ENCODE measurements at regions not wholly inside any gene's neighbourhood (a gene's known extent, or its start where the extent isn't known, plus 50 kb on each side); places are given as distances from the start of the nearest gene placed in this dataset.

DNA sequence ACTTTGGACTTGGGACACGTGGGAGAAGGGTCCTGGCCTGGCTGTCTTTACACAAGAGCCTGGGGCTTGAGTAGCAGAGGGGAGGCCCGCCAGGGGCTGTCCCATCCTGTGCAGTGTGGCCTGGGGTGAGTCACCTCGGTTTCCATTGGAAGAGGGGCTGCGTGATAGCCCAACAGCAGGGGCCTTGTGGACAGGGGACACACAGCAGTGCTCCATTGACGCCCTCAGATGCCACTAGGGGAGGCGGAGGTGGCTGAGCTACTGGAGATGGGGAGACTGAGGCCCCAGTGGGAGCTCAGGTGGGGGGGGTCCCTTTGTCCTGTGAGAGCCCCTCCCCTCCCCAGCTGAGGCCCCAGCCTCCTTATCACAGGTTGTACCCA is 50.0 kb upstream of the RNU6ATAC start:
- no peak for DNase-seq (ENCODE audit: low spot score)
- H3K36me3 Mint-ChIP-seq (ENCODE audit: low read depth), result no peaks in the 10 kb centered on the region
- intact Hi-C loops (cut with micrococcal nuclease), result no loop called here
- no peak overlapping the region for H3K4me3 Mint-ChIP-seq
- H3K27me3 Mint-ChIP-seq (ENCODE audit: insufficient read depth), result peaks cover 2% of the 10 kb centered on the region
- H3K9me3 Mint-ChIP-seq, result peaks cover 5% of the 10 kb centered on the region
- H3K27ac Mint-ChIP-seq, result no peak overlapping the region
- H3K4me1 Mint-ChIP-seq (ENCODE audit: low read depth), result no peaks in the 10 kb centered on the region

DNA sequence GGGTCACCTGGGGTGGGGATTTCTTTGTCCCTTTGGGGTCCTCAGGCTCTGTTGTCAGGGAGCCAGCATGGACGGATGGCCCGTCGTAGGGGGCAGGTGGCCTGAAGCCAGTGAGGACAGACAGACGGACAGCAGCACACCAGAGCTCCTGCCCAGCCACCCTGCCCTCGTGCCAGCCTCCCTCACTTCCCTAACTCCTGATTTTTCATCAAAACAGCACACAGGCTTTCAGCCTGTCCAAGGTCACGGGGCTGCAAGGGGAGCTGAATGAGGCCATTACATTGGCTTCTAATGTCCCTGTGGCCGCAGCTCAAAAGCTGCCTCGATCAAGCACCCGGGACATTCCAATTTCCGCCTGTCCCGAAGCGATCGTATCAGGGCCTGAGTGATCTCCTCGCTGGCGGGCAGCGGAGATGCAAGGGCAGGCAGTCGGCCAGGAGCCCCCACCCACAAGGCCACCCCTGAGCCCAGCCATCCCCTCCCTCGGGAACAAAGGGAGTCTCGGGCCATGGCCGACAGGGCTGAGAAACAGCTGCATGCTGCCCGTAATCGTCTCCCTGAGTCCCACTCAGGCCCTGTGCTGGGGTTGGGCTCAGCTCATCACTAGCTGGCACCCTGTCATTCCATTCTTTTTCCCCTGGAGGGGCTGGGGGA is 50.5 kb upstream of the RNU6ATAC start:
- Mint-ChIP-seq H3K36me3 (ENCODE audit: low read depth) (no peaks in the 10 kb centered on the region), H3K4me3 (no peak overlapping the region), H3K27ac (no peak overlapping the region), H3K27me3 (ENCODE audit: insufficient read depth) (peaks cover 2% of the 10 kb centered on the region), H3K9me3 (peaks cover 5% of the 10 kb centered on the region), H3K4me1 (ENCODE audit: low read depth) (no peaks in the 10 kb centered on the region)
- intact Hi-C loops (cut with micrococcal nuclease), result no loop called here
- no peak for DNase-seq (ENCODE audit: low spot score)

DNA sequence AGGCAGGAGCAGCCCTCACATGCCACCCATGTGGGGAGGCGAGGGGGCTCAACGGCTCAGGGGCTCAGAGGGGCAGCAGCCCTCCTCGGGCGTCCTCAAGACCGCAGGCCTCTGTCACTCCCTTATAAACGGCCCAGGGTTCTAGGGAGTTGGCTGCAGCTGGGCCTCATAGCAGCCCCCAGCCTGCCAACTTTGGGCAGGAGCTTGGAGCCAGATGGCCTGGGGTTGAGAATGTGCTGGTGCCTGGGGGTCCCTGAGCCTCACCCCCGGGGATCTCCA is 51.0 kb upstream of the RNU6ATAC start:
- Mint-ChIP-seq H3K36me3 (ENCODE audit: low read depth) (no peaks in the 10 kb centered on the region), H3K4me1 (ENCODE audit: low read depth) (no peaks in the 10 kb centered on the region), H3K9me3 (peaks cover 5% of the 10 kb centered on the region), H3K27me3 (ENCODE audit: insufficient read depth) (peaks cover 2% of the 10 kb centered on the region), H3K27ac (no peak overlapping the region), H3K4me3 (no peak overlapping the region)
- intact Hi-C loops (cut with micrococcal nuclease), result no loop called here
- no peak for DNase-seq (ENCODE audit: low spot score)

DNA sequence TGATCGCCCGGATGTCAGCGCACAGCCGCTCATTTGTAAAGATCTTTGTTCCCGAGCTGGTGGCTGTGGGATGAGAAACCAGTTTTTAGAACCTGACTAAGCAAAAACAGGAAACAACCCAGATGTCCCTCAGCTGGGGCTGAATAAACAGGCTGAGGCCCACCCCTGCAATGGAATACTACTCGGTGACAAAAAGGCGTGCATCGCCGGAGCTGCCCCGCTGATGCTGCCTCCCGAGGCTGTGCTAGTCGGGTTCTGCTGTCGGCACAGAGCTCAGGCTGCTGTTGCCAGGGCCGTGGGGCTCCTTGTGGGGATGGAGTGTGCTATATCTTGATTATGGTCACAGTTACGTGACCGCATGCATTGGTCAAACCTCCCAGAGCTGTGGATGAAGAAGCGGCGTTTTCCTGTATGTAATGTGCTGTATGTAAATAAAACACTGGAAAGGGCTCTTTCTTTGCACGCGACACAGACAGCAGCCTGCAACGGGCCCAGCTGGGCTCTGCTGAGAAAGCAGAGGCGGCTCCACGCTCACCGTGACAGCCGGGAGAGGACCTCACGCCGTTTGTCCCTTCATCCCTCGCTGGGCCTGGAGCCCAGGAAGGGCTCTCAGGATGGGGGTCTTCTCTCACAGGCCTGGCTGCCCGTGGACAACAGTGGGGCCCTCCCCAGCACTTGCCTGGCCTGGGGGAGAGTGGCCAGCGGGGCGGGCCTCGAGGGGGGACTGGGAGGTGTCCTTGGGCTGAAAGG is 51.5 kb upstream of the RNU6ATAC start:
- no peaks in the 10 kb centered on the region for H3K4me1 Mint-ChIP-seq (ENCODE audit: low read depth)
- peaks cover 2% of the 10 kb centered on the region for H3K27me3 Mint-ChIP-seq (ENCODE audit: insufficient read depth)
- no peak overlapping the region for H3K4me3 Mint-ChIP-seq
- DNase-seq (ENCODE audit: low spot score), result no peak
- no peak overlapping the region for H3K27ac Mint-ChIP-seq
- H3K9me3 Mint-ChIP-seq, result peaks cover 5% of the 10 kb centered on the region
- intact Hi-C loops (cut with micrococcal nuclease), result no loop called here
- no peaks in the 10 kb centered on the region for H3K36me3 Mint-ChIP-seq (ENCODE audit: low read depth)

DNA sequence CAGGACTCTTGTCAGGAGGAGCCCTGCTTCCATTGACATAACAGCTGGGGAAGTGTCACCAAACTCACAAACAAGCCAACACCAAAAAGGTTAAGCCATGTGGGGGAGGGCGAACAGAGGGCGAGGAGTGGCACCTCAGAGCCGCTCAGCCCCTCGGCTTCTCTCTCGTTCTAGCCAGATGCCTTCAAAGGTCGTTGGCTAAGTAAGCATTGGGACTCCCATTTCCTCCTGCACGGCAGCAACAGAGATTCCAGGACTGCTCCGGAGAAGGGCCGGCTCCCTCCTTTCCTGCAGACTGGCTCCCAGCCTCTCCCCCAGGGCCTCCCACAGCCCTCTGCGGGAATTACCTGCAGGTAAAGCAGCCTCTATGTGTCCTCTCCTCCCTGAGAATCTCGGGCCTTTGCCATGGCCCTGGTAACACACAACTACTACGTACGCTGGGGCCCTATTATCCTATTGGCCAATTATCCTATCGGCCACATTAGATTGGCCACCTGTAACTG is 52.1 kb upstream of the RNU6ATAC start:
- no peaks in the 10 kb centered on the region for H3K4me1 Mint-ChIP-seq (ENCODE audit: low read depth)
- H3K9me3 Mint-ChIP-seq, result peaks cover 5% of the 10 kb centered on the region
- intact Hi-C loops (cut with micrococcal nuclease), result no loop called here
- H3K4me3 Mint-ChIP-seq, result no peak overlapping the region
- peaks cover 2% of the 10 kb centered on the region for H3K27me3 Mint-ChIP-seq (ENCODE audit: insufficient read depth)
- H3K36me3 Mint-ChIP-seq (ENCODE audit: low read depth), result no peaks in the 10 kb centered on the region
- DNase-seq (ENCODE audit: low spot score), result no peak
- H3K27ac Mint-ChIP-seq, result no peak overlapping the region

DNA sequence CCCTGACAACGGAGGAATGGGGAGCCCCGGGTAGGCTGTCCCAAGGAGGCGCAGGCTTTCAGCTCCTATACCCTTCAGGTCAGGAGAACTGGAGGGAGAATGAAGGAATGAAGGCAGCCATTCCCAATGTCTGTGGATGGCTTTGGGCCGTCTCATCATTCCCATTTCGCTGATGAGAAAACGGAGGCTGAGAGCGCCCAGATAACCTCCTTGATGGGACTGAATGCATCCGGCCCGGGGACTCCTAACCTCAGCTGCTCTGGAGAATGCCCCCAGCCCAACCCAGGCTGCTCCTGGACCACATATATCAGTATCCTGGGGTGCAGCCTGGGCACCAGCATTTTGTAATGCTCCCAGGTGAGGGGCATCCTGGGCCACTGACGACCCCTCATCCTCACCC is 52.6 kb upstream of the RNU6ATAC start:
- Mint-ChIP-seq H3K36me3 (ENCODE audit: low read depth) (no peaks in the 10 kb centered on the region), H3K27ac (no peak overlapping the region), H3K9me3 (peaks cover 5% of the 10 kb centered on the region), H3K4me3 (no peak overlapping the region), H3K4me1 (ENCODE audit: low read depth) (no peaks in the 10 kb centered on the region), H3K27me3 (ENCODE audit: insufficient read depth) (peaks cover 2% of the 10 kb centered on the region)
- intact Hi-C loops (cut with micrococcal nuclease), result no loop called here
- DNase-seq (ENCODE audit: low spot score), result no peak

DNA sequence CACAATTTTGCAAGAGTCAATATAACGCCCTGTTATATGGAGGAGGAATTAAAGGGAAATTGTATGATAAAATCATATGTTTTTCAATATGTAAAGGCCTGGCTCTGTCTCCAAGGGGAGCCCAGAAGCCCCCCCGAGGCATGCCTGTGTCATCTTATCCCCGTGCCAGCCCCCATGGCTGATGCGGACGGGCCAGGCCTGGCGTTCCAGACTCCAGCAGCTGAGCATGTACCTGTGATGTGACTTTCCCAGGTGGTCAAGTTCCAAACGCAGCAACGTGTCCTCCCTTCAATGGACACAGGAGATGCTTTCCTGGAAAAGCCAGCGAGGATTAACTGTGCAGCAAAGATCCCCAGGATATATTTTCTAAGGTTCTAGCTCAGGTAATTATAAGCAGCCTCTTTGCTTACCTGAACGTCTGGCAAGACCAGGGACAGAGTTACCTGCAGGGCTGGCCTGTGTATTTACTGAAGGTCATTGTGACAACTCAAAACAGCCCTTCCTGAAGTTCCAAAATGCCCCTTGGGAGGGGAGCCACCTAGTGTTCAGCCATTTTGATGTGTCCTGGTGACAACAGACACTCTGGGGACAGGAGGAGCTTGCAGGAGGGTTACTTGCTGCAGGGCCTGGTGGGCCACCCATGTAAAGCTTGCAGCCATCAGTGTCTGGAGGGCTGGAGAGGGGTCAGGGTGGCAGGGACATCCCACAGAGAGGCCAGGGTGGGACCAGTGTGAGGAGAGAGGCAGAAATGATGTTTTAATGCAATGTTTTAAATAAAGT is 53.3 kb upstream of the RNU6ATAC start:
- Mint-ChIP-seq H3K4me3 (no peak overlapping the region), H3K9me3 (peaks cover 4% of the 10 kb centered on the region), H3K36me3 (ENCODE audit: low read depth) (no peaks in the 10 kb centered on the region), H3K27ac (no peak overlapping the region), H3K27me3 (ENCODE audit: insufficient read depth) (peaks cover 2% of the 10 kb centered on the region), H3K4me1 (ENCODE audit: low read depth) (no peaks in the 10 kb centered on the region)
- no peak for DNase-seq (ENCODE audit: low spot score)
- intact Hi-C loops (cut with micrococcal nuclease), result no loop called here

DNA sequence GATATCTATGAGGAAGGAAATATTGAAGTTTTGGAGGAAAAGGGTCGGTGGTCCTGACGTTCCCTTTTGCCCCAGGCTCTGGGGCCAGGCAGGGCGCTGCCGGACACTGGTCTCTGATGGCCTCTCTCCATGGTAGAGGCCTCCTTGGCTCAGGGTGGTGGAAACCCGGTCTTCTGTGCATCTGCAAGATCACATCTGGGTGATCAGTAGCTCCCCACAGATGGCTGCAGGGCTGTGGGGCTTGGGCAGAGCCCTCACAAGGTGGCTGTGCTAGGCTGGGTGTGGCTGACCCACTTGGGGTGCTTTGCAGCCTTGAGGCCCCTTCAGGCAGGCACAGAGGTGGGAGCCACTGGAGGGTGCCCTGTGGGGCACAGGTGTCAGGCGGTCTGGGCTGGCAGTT is 53.9 kb upstream of the RNU6ATAC start:
- H3K4me3 Mint-ChIP-seq, result no peak overlapping the region
- no peak for DNase-seq (ENCODE audit: low spot score)
- H3K27ac Mint-ChIP-seq, result no peak overlapping the region
- no peaks in the 10 kb centered on the region for H3K4me1 Mint-ChIP-seq (ENCODE audit: low read depth)
- H3K36me3 Mint-ChIP-seq (ENCODE audit: low read depth), result no peaks in the 10 kb centered on the region
- no peaks in the 10 kb centered on the region for H3K27me3 Mint-ChIP-seq (ENCODE audit: insufficient read depth)
- intact Hi-C loops (cut with micrococcal nuclease), result no loop called here
- H3K9me3 Mint-ChIP-seq, result no peaks in the 10 kb centered on the region

DNA sequence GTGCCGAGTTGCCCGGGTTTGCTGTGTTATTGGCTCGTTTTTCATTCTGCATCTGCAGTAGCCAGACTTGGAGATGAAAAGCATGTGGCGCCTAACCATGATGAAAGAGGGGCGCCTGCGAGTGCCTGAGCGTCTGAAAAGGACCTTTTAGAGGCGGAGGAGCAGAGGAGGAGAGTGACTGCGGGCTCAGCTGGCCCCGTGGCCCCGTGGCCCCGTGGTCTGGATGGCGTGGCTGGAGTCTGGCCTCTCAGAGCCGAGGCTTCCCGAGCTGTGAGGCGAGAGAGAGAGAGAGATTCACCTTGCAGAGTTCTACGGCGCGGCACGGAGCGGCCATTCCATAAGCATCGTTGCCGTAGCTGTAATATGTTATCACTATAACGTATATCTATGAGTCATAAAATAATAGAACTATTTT is 55.3 kb upstream of the RNU6ATAC start:
- DNase-seq (ENCODE audit: low spot score), result no peak
- Mint-ChIP-seq H3K36me3 (ENCODE audit: low read depth) (no peaks in the 10 kb centered on the region), H3K4me1 (ENCODE audit: low read depth) (no peaks in the 10 kb centered on the region), H3K4me3 (no peak overlapping the region), H3K9me3 (no peaks in the 10 kb centered on the region), H3K27ac (no peak overlapping the region), H3K27me3 (ENCODE audit: insufficient read depth) (no peaks in the 10 kb centered on the region)
- intact Hi-C loops (cut with micrococcal nuclease), result no loop called here

DNA sequence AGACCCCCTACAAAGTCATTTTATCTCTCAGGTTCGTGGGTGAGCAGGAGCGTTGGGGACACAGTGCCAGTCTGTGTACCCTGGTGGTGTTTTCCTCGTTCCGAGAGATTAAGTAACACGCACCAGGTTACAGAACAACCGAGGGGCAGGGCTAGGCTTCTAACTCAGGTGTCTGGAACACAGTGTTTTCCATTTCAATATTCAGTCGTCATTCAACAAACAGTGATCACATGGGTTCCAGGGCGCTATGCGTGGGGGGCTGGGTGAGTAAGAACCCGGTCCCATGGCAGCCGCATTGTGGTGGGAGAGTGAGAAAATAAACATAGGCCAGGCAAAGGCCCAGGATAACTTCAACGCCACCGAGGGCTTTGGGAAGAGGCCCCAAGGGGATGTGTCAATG is 55.9 kb upstream of the RNU6ATAC start:
- no peaks in the 10 kb centered on the region for H3K27me3 Mint-ChIP-seq (ENCODE audit: insufficient read depth)
- DNase-seq (ENCODE audit: low spot score), result no peak
- H3K4me3 Mint-ChIP-seq, result no peak overlapping the region
- no peaks in the 10 kb centered on the region for H3K4me1 Mint-ChIP-seq (ENCODE audit: low read depth)
- H3K36me3 Mint-ChIP-seq (ENCODE audit: low read depth), result no peaks in the 10 kb centered on the region
- no peaks in the 10 kb centered on the region for H3K9me3 Mint-ChIP-seq
- intact Hi-C loops (cut with micrococcal nuclease), result no loop called here
- no peak overlapping the region for H3K27ac Mint-ChIP-seq

DNA sequence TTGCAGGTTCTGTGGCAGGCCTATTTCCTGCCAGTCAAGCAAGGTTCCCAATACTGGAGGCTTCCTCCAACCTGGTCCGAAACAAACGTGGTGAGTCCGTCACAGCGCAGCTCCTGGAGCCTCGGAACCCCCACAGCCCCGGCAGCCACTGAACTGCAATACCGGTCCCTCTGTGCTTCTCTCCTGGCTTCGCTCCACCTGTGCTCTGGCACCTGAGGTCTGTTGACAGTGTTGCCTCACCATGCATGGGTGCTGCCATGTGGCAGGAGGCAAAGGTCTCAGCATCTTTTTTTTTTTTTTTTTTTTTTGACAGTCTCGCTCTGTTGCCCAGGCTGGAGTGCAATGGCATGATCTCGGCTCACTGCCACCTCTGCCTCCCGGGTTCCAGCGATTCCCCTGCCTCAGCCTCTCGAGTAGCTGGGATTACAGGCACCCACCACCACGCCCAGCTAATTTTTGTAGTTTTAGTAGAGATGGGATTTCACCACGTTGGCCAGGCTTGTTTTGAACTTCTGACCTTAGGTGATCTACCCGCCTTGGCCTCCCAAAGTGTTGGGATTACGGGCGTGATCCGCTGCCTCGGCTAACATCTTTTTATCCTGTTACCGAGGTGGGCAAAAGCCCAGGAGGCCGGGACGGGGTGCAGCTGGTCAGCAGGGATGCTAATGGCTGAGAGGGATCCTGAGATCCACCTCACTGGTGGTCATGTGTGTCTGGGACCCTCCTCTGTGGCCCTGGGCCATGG is 57.1 kb upstream of the RNU6ATAC start:
- Mint-ChIP-seq H3K4me3 (no peak overlapping the region), H3K9me3 (no peaks in the 10 kb centered on the region), H3K4me1 (ENCODE audit: low read depth) (no peaks in the 10 kb centered on the region), H3K27me3 (ENCODE audit: insufficient read depth) (no peaks in the 10 kb centered on the region), H3K27ac (no peak overlapping the region), H3K36me3 (ENCODE audit: low read depth) (no peaks in the 10 kb centered on the region)
- no peak for DNase-seq (ENCODE audit: low spot score)
- intact Hi-C loops (cut with micrococcal nuclease), result no loop called here

DNA sequence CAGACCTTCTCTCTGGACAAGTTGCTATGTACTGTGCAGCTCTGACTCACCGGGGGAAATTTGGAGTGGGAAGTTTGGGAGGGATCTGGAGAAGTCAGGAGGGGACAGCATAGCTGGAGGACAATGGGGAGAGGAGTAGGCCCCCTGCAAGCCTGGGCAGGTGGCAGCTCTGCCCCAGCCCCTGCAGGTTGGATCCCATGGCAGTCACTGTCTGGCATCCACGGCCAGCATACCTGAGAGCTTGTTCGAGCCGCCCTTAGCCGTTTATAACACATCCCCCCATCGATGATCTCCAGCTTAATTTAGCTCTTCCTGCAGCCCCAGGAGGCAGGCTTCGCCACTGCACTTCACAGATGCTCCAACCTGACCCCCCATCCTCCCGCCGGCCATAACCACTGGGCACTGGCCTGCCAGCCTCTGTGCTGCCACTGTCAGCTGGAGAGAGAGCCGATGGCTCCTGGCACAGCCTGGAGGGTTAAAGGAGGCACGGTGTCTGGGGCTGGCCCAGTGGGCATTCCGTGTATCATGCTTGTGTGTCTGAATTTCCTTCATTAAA is 57.7 kb upstream of the RNU6ATAC start:
- H3K27ac Mint-ChIP-seq, result no peak overlapping the region
- intact Hi-C loops (cut with micrococcal nuclease), result no loop called here
- no peaks in the 10 kb centered on the region for H3K27me3 Mint-ChIP-seq (ENCODE audit: insufficient read depth)
- H3K4me1 Mint-ChIP-seq (ENCODE audit: low read depth), result no peaks in the 10 kb centered on the region
- DNase-seq (ENCODE audit: low spot score), result no peak
- H3K9me3 Mint-ChIP-seq, result no peaks in the 10 kb centered on the region
- no peak overlapping the region for H3K4me3 Mint-ChIP-seq
- H3K36me3 Mint-ChIP-seq (ENCODE audit: low read depth), result no peaks in the 10 kb centered on the region
